ENCODE measurements at regions not wholly inside any gene's neighbourhood (a gene's known extent, or its start where the extent isn't known, plus 50 kb on each side); places are given as distances from the start of the nearest gene placed in this dataset.
"Not testable (repeated sequence)": the region's sequence is repeated elsewhere in the genome, so short reads cannot be mapped to it uniquely, and the experiment has no call there.

GRCh38 chr9:74071502-74071901 is 425.6 kb upstream of the RORB start:
- TF ChIP-seq CTCF (IDR thresholded peaks at IDR 0.05; ENCODE audit: borderline replicate concordance, insufficient read depth, low read depth, low read length), result no peak
- no peak overlapping the region for H3K4me3 ChIP-seq (ENCODE audit: low read depth, low read length)

- no peak overlapping the region for H3K4me3 ChIP-seq (ENCODE audit: low read depth, low read length)
- no peak for TF ChIP-seq CTCF (IDR thresholded peaks at IDR 0.05; ENCODE audit: borderline replicate concordance, insufficient read depth, low read depth, low read length)
Measured at GRCh38 chr9:74073897-74074296, 423.2 kb upstream of the RORB start.

GRCh38 chr9:74078647-74079046 is 418.5 kb upstream of the RORB start:
- no peak for TF ChIP-seq CTCF (IDR thresholded peaks at IDR 0.05; ENCODE audit: borderline replicate concordance, insufficient read depth, low read depth, low read length)
- no peak overlapping the region for H3K4me3 ChIP-seq (ENCODE audit: low read depth, low read length)

- not testable (repeated sequence) for H3K4me3 ChIP-seq (ENCODE audit: low read depth, low read length)
Measured at GRCh38 chr9:74080652-74081051, 416.5 kb upstream of the RORB start.

GRCh38 chr9:74083681-74084433 is 413.3 kb upstream of the RORB start:
- no peak overlapping the region for H3K4me3 ChIP-seq (ENCODE audit: low read depth, low read length)
- TF ChIP-seq CTCF (IDR thresholded peaks at IDR 0.05; ENCODE audit: borderline replicate concordance, insufficient read depth, low read depth, low read length), result no peak

- not testable (repeated sequence) for H3K4me3 ChIP-seq (ENCODE audit: low read depth, low read length)
Measured at GRCh38 chr9:74085384-74086037, 411.6 kb upstream of the RORB start.

- not testable (repeated sequence) for H3K4me3 ChIP-seq (ENCODE audit: low read depth, low read length)
Measured at GRCh38 chr9:74090921-74091320, 406.2 kb upstream of the RORB start.

GRCh38 chr9:74092491-74092834 is 404.7 kb upstream of the RORB start:
- H3K4me3 ChIP-seq (ENCODE audit: low read depth, low read length), result no peak overlapping the region
- TF ChIP-seq CTCF (IDR thresholded peaks at IDR 0.05; ENCODE audit: borderline replicate concordance, insufficient read depth, low read depth, low read length), result no peak

GRCh38 chr9:74094037-74094436 is 403.1 kb upstream of the RORB start:
- not testable (repeated sequence) for H3K4me3 ChIP-seq (ENCODE audit: low read depth, low read length)

Measured in GM12875 (cell line).